A549 (cell line): ENCODE measurements at regions not wholly inside any gene's neighbourhood (a gene's known extent, or its start where the extent isn't known, plus 50 kb on each side); places are given as distances from the start of the nearest gene placed in this dataset.

Source experiments
- EP300 ChIP-seq, 2 experiments: fragments of >200 bp; sonication (Bioruptor Twin); formaldehyde crosslinking; IDR thresholded peaks; 2 replicates in 1 of 2; 3 replicates in 1 of 2; pipeline ENCODE4 v1.6.1; 2016 to 2017
- ESRRA ChIP-seq: fragments of 150-350 bp; IDR thresholded peaks from 2 replicates; pipeline ENCODE4 v1.6.1; 2014; ENCODE audit warnings: mild to moderate bottlenecking, low read length, borderline replicate concordance
- FOSB ChIP-seq: fragments of 250-450 bp; sonication (Bioruptor Pico); IDR thresholded peaks from 2 replicates; pipeline ENCODE4 v1.5.0; 2020; ENCODE audit warnings: mild to moderate bottlenecking, moderate library complexity
- TF ChIP-seq, protein P1 (sequence below): fragments of >200 bp; sonication (Bioruptor Twin); formaldehyde crosslinking; IDR thresholded peaks from 3 replicates; pipeline ENCODE4 v1.5.1; 2016

DNA sequence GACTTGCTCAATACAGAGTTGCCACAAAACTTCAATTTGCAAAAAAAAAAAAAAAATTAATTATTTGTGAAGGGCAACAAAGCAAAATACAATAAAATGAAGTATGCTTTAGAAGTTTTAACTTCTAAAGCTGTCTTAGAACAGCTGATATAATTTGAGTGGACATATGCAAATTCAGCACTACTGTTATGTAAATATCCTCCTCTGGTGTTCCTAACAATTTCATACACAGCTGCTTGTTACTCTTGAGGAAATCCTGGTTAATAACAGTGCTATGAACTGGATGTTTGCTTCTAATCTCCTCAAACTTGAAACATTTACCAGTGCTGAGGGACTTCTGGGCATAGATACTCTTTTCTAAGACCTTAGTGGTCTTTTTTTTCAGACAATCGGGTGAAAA, 69.6 kb upstream of the COL24A1 start:
- no peak for TF ChIP-seq FOSB
- no peak for TF ChIP-seq ESRRA
- TF ChIP-seq, protein P1, sequence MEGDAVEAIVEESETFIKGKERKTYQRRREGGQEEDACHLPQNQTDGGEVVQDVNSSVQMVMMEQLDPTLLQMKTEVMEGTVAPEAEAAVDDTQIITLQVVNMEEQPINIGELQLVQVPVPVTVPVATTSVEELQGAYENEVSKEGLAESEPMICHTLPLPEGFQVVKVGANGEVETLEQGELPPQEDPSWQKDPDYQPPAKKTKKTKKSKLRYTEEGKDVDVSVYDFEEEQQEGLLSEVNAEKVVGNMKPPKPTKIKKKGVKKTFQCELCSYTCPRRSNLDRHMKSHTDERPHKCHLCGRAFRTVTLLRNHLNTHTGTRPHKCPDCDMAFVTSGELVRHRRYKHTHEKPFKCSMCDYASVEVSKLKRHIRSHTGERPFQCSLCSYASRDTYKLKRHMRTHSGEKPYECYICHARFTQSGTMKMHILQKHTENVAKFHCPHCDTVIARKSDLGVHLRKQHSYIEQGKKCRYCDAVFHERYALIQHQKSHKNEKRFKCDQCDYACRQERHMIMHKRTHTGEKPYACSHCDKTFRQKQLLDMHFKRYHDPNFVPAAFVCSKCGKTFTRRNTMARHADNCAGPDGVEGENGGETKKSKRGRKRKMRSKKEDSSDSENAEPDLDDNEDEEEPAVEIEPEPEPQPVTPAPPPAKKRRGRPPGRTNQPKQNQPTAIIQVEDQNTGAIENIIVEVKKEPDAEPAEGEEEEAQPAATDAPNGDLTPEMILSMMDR, result no peak
- TF ChIP-seq EP300 (IDR thresholded peaks at IDR 0.05), result no peak
